Femur (tissue), 1 donor: ENCODE measurements at regions not wholly inside any gene's neighbourhood (a gene's known extent, or its start where the extent isn't known, plus 50 kb on each side); places are given as distances from the start of the nearest gene placed in this dataset.

Source experiments
- DNase-seq: peaks from one replicate; pipeline ENCODE4 v3.0.0-alpha.2; 2017

- DNase-seq = no peak
Measured at GRCh38 chr12:13592063-13592942, 389.1 kb downstream of the GRIN2B start.

GRCh38 chr12:13591488-13591887, 389.9 kb downstream of the GRIN2B start:
- no peak for DNase-seq

GRCh38 chr12:13591059-13591458, 390.3 kb downstream of the GRIN2B start:
- no peak for DNase-seq

- no peak for DNase-seq
Measured at GRCh38 chr12:13588574-13588973, 392.0 kb downstream of the EMP1 start.

- no peak for DNase-seq
Measured at GRCh38 chr12:13587721-13588390, 391.3 kb downstream of the EMP1 start.

GRCh38 chr12:13586361-13586760, 389.8 kb downstream of the EMP1 start:
- DNase-seq = no peak

- DNase-seq = no peak
Measured at GRCh38 chr12:13584541-13584940, 388.0 kb downstream of the EMP1 start.

- DNase-seq = no peak
Measured at GRCh38 chr12:13583630-13584029, 387.1 kb downstream of the EMP1 start.

GRCh38 chr12:13582421-13582820, 385.9 kb downstream of the EMP1 start:
- DNase-seq = no peak

GRCh38 chr12:13581031-13581430, 384.5 kb downstream of the EMP1 start:
- DNase-seq = no peak

GRCh38 chr12:13580206-13580605, 383.7 kb downstream of the EMP1 start:
- DNase-seq = no peak

GRCh38 chr12:13576935-13577500, 380.5 kb downstream of the EMP1 start:
- no peak for DNase-seq

- DNase-seq = no peak
Measured at GRCh38 chr12:13573698-13574321, 377.3 kb downstream of the EMP1 start.

GRCh38 chr12:13571035-13571434, 374.5 kb downstream of the EMP1 start:
- DNase-seq = no peak

- DNase-seq = no peak
Measured at GRCh38 chr12:13570005-13570694, 373.6 kb downstream of the EMP1 start.

GRCh38 chr12:13566292-13566691, 369.8 kb downstream of the EMP1 start:
- no peak for DNase-seq

- DNase-seq = no peak
Measured at GRCh38 chr12:13564266-13564810, 367.8 kb downstream of the EMP1 start.

GRCh38 chr12:13563743-13564125, 367.2 kb downstream of the EMP1 start:
- DNase-seq = no peak

- DNase-seq = no peak
Measured at GRCh38 chr12:13562915-13563742, 366.6 kb downstream of the EMP1 start.

GRCh38 chr12:13561923-13562322, 365.4 kb downstream of the EMP1 start:
- no peak for DNase-seq

GRCh38 chr12:13559318-13559978, 362.9 kb downstream of the EMP1 start:
- no peak for DNase-seq
